HG02970 (cell line): ENCODE measurements at regions not wholly inside any gene's neighbourhood (a gene's known extent, or its start where the extent isn't known, plus 50 kb on each side); places are given as distances from the start of the nearest gene placed in this dataset.
A peak's percentile ranks its signal among the peaks of the same experiment; 100 is the strongest.

Experiments
- ATAC-seq: cut with Tn5 transposase; IDR thresholded peaks from one replicate; pipeline ENCODE4 v1.9.1; 2021; ENCODE audit warnings: mild to moderate bottlenecking, moderate library complexity, moderate number of reproducible peaks; ENCODE audit not compliant: unreplicated experiment, low FRiP score

DNA sequence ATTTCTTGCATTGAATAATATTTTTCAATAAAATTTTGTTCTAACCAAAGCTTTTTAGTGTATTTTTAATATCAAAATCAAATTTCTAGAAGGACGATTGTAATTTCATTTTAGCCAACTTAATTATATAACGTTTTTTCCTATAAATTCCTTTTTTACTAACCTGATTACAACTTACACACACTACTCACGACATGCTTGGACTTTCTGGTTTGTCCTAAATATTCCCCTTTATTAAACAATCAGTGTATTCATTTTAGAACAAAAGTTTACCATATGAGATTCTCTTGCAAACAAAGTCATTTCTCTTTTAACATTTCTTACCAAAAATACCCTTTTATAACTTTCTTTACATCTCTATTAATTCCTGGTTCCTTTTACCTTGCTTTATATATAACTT is 173.7 kb downstream of the PWWP3B start:
- no peak for ATAC-seq

DNA sequence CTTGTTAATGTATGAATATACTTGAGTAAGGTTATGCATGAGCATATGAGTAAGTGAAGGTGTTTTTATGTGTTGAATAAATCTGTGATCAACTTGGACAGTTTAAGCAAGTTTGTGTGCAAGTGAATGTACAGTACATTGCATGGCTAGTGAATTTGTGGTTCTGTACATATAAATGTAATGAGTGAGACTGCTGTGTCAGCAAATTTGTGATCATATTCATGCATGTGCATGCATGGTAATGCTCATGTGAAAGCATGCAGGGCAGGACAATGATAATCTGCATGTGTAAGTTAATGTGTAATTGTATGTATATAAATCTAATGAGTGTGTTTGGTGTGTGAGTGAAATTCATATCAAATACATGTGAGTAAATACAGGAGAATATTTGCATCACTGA is 188.5 kb downstream of the PWWP3B start:
- no peak for ATAC-seq

GRCh38 chrX:106363214-106363613 is 195.1 kb downstream of the PWWP3B start:
- no peak for ATAC-seq

- ATAC-seq: no peak
Observed at GRCh38 chrX:106378616-106379015, 210.5 kb downstream of the PWWP3B start.

GRCh38 chrX:106391284-106391911 is 220.4 kb upstream of the RADX start:
- ATAC-seq: no peak

DNA sequence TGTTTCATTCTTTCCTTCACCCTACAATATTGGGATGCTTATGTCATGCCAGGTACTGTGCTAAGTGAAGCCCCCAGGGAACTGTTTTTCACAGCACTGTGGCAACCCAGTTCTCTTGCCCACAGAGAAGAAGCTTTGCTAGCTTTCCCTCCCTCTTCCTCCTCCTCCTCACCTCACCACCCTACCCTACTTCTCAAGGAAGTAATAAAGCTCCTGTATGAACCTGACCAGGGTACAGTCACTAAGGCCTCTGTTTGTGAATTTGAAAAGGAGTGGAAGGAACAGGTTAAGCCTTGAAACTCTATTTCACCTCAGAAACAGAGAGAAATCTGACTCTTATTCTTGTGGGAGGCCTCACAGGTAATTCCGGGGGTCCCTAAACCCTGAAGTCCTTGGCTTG is 219.4 kb upstream of the RADX start:
- no peak for ATAC-seq

GRCh38 chrX:106397788-106398538 is 213.8 kb upstream of the RADX start:
- ATAC-seq: no peak

GRCh38 chrX:106401965-106402559 is 209.7 kb upstream of the RADX start:
- no peak for ATAC-seq

DNA sequence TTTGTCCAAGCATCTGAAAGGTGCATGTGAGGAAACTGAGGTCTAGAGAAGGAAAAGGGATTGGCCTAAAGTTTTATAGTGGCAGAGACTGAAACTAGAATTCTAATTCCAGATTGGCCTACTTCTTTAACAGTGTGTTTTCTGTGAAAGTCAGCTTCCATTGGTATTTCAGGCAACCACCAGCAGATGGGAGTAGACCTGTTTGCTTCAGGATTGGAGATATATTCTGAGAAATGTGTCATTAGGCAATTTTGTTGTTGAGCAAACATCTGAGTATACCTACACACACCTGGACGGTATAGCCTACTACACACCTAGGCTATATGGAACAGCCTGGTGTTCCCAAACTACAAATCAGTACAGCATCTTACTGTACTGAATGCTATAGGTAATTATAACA is 207.3 kb upstream of the RADX start:
- no peak for ATAC-seq

DNA sequence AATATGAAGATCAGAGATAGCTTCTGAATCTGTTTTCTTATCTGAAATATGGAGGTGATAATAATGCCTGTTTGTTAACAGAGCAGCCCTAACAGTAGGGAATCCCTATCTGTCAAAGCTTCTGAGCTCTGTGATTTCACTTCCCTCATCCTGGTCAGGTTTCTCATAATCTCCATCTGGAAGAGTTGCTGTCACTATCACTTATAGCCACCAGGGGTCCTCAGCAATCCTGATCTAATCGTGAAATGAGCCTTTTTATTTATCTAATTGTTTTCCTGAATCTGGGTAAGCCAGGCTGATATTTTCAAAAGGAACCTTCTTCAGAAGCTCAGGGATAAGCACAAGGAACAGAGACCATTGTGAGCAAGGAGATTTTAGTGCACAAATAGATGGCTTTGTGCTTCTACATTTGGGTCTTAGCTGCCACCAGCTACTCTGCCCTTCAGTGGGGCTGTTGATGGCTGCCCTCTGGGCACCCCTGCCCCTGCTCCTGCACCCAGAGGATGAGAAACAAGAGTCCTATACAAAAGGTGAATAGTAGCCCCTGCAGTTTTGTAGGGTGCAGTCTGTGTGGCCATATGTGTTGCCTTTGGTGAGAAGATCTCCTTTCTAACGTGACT is 196.4 kb upstream of the RADX start:
- peak; percentile 78 for ATAC-seq

GRCh38 chrX:106436691-106437090 is 175.1 kb upstream of the RADX start:
- no peak for ATAC-seq

DNA sequence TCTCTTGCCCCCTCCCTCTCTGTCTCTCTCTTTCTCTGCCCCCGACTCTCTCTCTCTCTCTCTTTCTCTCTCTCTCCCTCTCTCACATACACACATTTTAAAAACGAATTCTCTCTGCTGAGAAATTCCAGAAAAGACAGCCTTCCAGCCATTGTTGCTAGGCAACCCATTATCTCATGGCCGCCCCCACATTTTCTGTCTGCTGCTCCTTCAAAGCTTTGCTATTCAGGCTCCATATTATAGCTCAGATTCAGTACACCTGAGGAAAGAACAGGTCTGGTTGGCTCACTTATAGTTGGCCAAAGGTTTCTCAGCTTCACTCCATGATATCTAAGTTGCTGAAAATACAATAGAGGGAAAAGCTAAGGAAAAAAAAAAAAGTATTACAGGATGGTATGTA is 174.4 kb upstream of the RADX start:
- ATAC-seq: no peak

GRCh38 chrX:106450405-106450804 is 161.4 kb upstream of the RADX start:
- ATAC-seq: no peak

DNA sequence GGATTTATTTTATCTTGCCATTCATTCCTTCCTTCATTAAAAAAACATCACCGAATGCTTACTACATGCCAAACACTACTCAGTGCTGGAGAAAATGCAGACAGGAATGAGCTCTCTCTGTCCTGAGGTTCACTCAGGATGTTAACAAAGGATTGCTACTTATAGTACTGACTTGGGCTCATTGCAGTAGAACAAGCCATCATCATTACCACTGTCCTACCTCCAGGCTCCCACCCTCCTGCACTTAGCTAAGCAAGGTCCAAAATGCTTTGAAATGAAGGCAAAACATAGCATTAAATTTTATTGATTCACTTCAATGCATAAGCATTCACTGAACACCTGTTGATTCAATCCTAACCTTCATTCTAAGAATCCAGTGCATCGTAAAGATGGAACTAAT is 159.8 kb upstream of the RADX start:
- ATAC-seq: no peak

DNA sequence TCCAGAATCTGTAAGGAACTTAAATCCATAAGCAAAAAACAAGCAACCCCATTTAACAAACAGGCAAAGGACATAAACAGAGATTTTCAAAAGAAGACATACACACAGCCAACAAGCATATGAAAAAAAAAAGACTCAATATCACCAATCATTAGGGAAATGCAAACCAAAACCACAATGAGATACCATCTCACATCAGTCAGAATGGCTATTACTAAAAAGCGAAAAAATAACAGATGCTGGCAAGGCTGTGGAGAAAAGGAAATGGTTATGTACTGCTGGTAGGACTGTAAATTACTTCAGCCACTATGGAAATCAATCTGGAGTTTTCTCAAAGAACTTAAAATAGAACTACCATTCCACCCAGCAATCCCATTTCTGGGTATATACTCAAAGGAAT is 156.8 kb upstream of the RADX start:
- no peak for ATAC-seq

DNA sequence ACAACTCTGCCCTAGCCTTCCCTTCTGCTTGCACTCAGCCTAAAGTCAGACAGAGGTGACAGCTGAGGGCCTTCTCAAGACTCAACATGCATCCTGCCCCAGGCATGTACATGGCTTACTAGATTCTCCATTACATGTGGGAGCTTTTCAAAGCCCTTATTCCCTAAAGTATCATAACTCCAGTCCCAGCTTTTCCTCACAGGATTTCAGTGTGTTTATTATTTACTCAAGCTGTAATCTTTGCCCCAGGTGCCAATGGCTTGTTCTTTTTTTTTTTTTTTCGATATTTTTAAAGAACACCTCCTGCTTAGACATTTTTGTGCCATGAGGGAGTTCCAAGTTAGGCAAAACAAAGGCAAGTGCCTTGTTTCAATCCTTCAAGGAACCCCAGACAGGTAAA is 154.0 kb upstream of the RADX start:
- ATAC-seq: no peak

GRCh38 chrX:106467422-106467821 is 144.4 kb upstream of the RADX start:
- ATAC-seq: no peak

DNA sequence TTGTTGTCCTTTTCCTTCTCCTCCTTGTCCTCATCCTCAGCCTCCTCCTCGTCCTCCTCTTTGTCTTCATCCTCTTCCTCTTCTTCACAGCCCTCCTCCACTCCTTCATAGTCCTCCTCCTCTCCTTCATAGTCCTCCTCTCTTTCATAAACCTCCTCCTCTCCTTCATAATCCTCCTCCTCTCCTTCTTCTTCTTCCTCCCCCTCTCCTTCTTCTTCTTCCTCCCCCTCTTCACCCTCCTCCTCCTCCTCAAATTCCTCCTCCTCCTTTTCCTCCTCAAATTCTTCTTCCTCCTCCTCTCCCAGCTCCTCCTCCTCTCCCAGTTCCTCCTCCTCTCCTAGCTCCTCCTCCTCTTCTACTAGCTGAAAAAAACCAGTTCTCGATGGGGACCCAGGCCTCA is 143.8 kb upstream of the RADX start:
- ATAC-seq: no peak

DNA sequence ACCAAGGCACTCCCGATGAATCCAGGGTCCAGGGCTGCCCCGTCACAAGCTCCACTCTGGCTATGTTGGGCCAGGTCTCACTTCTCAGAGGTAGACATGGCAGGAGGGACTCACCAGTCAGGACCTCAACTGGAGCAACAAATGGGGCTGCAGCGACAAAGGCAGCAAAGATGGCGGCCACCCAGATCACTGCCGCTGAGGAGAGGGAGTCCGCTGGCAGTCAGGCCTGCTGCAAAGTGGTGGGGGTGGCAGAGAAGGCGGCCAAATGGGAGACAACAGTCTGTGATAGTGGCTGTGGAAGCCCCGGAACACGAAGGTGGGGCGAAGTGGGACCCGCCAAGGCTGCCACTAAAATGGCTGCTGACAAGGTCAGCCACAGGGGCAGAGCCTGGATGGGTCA is 143.3 kb upstream of the RADX start:
- ATAC-seq: no peak

DNA sequence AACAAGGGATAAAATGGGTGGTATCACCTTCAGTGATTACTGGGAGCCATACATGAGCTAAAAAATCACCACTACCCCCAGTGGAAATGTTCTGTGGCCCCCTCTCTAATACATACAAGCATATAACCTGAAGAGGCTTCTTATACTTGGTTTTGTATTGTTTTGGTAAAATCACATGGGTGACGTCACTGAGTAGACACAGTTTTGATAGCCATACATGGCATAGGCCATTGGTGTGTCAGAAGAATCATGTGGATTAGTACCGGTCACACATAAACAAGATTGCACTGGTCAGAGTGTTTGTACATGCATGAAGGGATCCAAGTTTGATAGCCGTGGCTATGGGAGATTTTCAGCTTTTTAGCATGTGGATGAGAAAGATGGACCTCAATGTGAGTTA is 131.9 kb upstream of the RADX start:
- no peak for ATAC-seq

DNA sequence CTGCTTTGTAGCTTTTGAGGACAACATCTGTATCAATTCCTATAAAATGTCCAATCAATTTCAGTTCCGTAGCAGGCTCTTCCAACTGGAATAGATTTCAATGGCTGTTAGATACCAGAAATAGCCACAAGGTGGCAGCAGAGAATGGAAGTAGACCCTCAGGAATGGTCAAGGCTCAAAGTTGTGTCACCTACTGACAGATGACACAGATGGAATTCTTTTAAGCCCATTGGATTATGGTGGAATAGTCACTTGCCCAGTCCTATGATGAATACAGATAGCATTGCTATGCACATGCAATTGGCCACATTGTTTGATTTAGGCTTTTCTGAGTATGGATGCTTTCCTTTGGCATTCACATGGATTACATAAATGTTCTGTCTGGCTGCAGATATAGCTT is 130.4 kb upstream of the RADX start:
- ATAC-seq: no peak

GRCh38 chrX:106484233-106484632 is 127.5 kb upstream of the RADX start:
- peak; percentile 97 for ATAC-seq
